ENCODE measurements at regions not wholly inside any gene's neighbourhood (a gene's known extent, or its start where the extent isn't known, plus 50 kb on each side); places are given as distances from the start of the nearest gene placed in this dataset.
"Not testable (repeated sequence)": the region's sequence is repeated elsewhere in the genome, so short reads cannot be mapped to it uniquely, and the experiment has no call there.

DNA sequence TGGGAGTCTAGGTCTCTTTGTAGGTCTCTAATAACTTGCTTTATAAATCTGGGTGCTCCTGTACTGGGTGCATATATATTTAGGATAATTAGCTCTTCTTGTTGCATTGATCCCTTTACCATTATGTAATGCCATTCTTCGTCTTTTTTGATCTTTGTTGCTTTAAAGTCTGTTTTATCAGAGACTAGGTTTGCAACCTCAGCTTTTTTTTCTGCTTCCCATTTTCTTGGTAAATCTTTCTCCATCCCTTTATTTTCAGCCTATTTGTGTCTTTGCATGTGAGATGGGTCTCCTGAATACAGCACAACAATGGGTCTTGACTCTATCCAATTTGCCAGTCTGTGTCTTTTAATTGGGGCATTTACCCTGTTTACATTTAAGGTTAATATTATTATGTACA, 116.2 kb downstream of the VGLL3 start:
- DNase-seq; intact Hi-C loops (cut with micrococcal nuclease); H2AFZ ChIP-seq (ENCODE audit: insufficient read depth, low read depth, low read length, poor library complexity, severe bottlenecking); H3K79me2 ChIP-seq (ENCODE audit: control insufficient read depth, insufficient read depth, low read length); H3K4me2 ChIP-seq (replicated peaks; ENCODE audit: low read depth, low read length, poor library complexity, severe bottlenecking); H3K27me3 Mint-ChIP-seq; H3K27ac Mint-ChIP-seq; H3K27ac ChIP-seq (ENCODE audit: low read length in 2 of 2); CTCF ChIA-PET; H3K9me3 Mint-ChIP-seq (ENCODE audit: insufficient read depth); ATAC-seq (ENCODE audit: low read depth); H3K4me3 ChIP-seq (ENCODE audit: control extremely low read depth in 1 of 5, extremely low read depth in 1 of 5, insufficient read depth in 1 of 5, low read depth in 2 of 5, low read length in 4 of 5); POLR2A ChIA-PET; H3K27me3 ChIP-seq (replicated peaks in 1 of 4; ENCODE audit: control extremely low read depth in 1 of 4, control insufficient read depth in 3 of 4, insufficient read depth in 4 of 4, low read length in 3 of 4); H3K36me3 ChIP-seq (replicated peaks in 1 of 2; ENCODE audit: control extremely low read depth in 1 of 2, control insufficient read depth in 1 of 2, extremely low read depth in 1 of 2, insufficient read depth in 2 of 2, low read length in 1 of 2); H3K9ac ChIP-seq (ENCODE audit: low read length); H3K9me3 ChIP-seq (ENCODE audit: control extremely low read depth in 1 of 3, control insufficient read depth in 2 of 3, insufficient read depth in 1 of 3, low read length in 2 of 3); H3K4me3 Mint-ChIP-seq; H3K4me1 Mint-ChIP-seq; H3K4me1 ChIP-seq (ENCODE audit: control insufficient read depth in 2 of 2, insufficient read depth in 2 of 2, low read length in 2 of 2); H4K20me1 ChIP-seq (ENCODE audit: control insufficient read depth, insufficient read depth, low read length, poor library complexity, severe bottlenecking): not testable (repeated sequence)
- no CpG with 5 or more reads among the region's 1 CpG for WGBS (ENCODE audit: insufficient coverage)

DNA sequence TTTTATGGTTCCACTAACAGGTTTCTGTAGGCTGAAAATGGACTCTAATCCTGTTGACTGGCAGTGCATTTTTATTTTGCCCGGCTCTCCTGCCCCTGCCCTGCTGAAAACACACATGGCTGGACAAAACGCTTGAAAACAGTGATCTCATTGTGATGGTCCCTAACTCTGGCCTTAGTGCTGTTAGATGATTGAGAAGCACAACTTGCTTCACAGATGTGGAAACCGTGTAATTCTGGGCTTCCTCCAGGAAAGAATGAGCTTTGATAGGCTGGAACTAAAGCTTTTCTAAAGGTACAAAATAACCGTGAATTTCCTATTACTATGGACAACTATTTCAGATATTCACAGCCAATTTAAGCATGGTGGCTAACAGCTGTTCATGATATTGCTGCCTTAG, 121.4 kb downstream of the VGLL3 start:
- TF ChIP-seq CTCF (IDR thresholded peaks at IDR 0.05) (no peak), EZH2 (IDR thresholded peaks at IDR 0.05; ENCODE audit: borderline replicate concordance, insufficient read depth, low read depth, low read length, poor library complexity, severe bottlenecking) (no peak)
- Histone ChIP-seq H3K9ac (ENCODE audit: low read length) (no peak overlapping the region), H4K20me1 (ENCODE audit: control insufficient read depth, insufficient read depth, low read length, poor library complexity, severe bottlenecking) (no peaks in the 10 kb centered on the region), H3K79me2 (ENCODE audit: control insufficient read depth, insufficient read depth, low read length) (no peaks in the 10 kb centered on the region), H3K27ac (ENCODE audit: low read length in 2 of 2) (no peak overlapping the region), H3K9me3 (ENCODE audit: control extremely low read depth in 1 of 3, control insufficient read depth in 2 of 3, insufficient read depth in 1 of 3, low read length in 2 of 3) (no peaks in the 10 kb centered on the region), H3K4me1 (ENCODE audit: control insufficient read depth in 2 of 2, insufficient read depth in 2 of 2, low read length in 2 of 2) (no peaks in the 10 kb centered on the region), H3K4me2 (replicated peaks; ENCODE audit: low read depth, low read length, poor library complexity, severe bottlenecking) (no peak overlapping the region), H3K4me3 (ENCODE audit: control extremely low read depth in 1 of 5, extremely low read depth in 1 of 5, insufficient read depth in 1 of 5, low read depth in 2 of 5, low read length in 4 of 5) (no peak overlapping the region), H2AFZ (ENCODE audit: insufficient read depth, low read depth, low read length, poor library complexity, severe bottlenecking) (no peak overlapping the region), H3K27me3 (replicated peaks in 1 of 4; ENCODE audit: control extremely low read depth in 1 of 4, control insufficient read depth in 3 of 4, insufficient read depth in 4 of 4, low read length in 3 of 4) (no peaks in the 10 kb centered on the region), H3K36me3 (replicated peaks in 1 of 2; ENCODE audit: control extremely low read depth in 1 of 2, control insufficient read depth in 1 of 2, extremely low read depth in 1 of 2, insufficient read depth in 2 of 2, low read length in 1 of 2) (no peaks in the 10 kb centered on the region)
- POLR2A ChIA-PET, result no interaction called here
- peaks cover 5% of the 10 kb centered on the region for H3K9me3 Mint-ChIP-seq (ENCODE audit: insufficient read depth)
- WGBS (ENCODE audit: insufficient coverage), result 74% methylated on average over 3 of the region's 4 CpGs
- H3K4me1 Mint-ChIP-seq, result no peaks in the 10 kb centered on the region
- H3K27me3 Mint-ChIP-seq, result no peaks in the 10 kb centered on the region
- no peak overlapping the region for H3K27ac Mint-ChIP-seq
- DNase-seq (no peak), ATAC-seq (ENCODE audit: low read depth) (no peak)
- no peak overlapping the region for H3K4me3 Mint-ChIP-seq
- intact Hi-C loops (cut with micrococcal nuclease), result no loop called here
- CTCF ChIA-PET, result interaction anchor here (0.7 kb wide), 1 partner anchor 9 kb away, joined by 3 read pairs; no protein-coding TSS in a partner anchor
